ENCODE measurements at regions not wholly inside any gene's neighbourhood (a gene's known extent, or its start where the extent isn't known, plus 50 kb on each side); places are given as distances from the start of the nearest gene placed in this dataset.

DNA sequence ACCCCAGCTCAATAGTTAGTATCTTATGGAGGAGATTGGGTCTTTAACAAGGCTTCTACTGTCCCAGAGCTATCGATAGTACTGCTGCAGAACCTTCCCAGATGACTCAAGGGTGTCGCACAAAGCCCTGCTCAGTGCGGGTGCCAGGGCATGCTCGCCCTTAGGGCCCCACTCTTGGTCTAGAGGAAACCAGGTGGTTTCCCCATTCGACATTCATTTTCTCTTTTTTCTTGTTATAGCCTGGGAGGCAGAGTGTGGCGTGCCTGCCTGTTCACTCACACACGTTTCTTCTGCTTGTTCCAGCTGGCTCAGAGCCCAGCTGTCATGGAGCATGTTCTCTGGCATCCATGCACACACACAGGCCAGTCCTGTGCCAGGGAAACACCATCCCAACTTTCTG is 144.5 kb downstream of the SMIM20 start:
- Histone ChIP-seq H3K79me2 (ENCODE audit: control insufficient read depth, insufficient read depth, low read length) (no peaks in the 10 kb centered on the region), H3K27ac (ENCODE audit: control insufficient read depth, insufficient read depth) (no peak overlapping the region), H2AFZ (ENCODE audit: control insufficient read depth, low read depth, low read length) (peak overlapping the region; percentile 33), H3K9me3 (replicated peaks; ENCODE audit: control insufficient read depth, insufficient read depth, low read length) (no peaks in the 10 kb centered on the region; the same call in 2 of the 3 replicates), H4K20me1 (ENCODE audit: control insufficient read depth, insufficient read depth) (no peaks in the 10 kb centered on the region), H3K36me3 (ENCODE audit: control insufficient read depth in 2 of 2, insufficient read depth in 2 of 2, low read length in 1 of 2) (no peaks in the 10 kb centered on the region), H3K4me1 (ENCODE audit: control insufficient read depth, insufficient read depth, low read length) (peaks cover 9% of the 10 kb centered on the region; the same call in 1 of the 2 replicates), H3K9ac (ENCODE audit: control insufficient read depth, insufficient read depth, low read length) (no peak overlapping the region), H3K4me3 (no peak overlapping the region), H3K4me2 (ENCODE audit: control insufficient read depth, insufficient read depth) (peak overlapping the region; percentile 41), H3K27me3 (replicated peaks in 1 of 2; ENCODE audit: control insufficient read depth in 2 of 2, insufficient read depth in 2 of 2, low read length in 1 of 2) (no peaks in the 10 kb centered on the region; a peak in 2 of 4 replicates)
- ChIA-PET POLR2A (interaction anchor here (0.6 kb wide), 1 partner anchor 16 kb away, joined by 3 read pairs; no protein-coding TSS in a partner anchor), CTCF (interaction anchor here (0.5 to 13.0 kb wide), 16 partner anchors 9 to 355 kb away, joined by 3 to 150 read pairs (median 4); no protein-coding TSS in a partner anchor), SMC1A (ENCODE audit: uncharacterized antibody, unreplicated experiment) (interaction anchor here (1.0 to 3.2 kb wide), 13 partner anchors 11 to 353 kb away, joined by 3 to 24 read pairs (median 5); no protein-coding TSS in a partner anchor), RAD21 (ENCODE audit: unreplicated experiment) (interaction anchor here (0.6 to 1.9 kb wide), 12 partner anchors 8 to 352 kb away, joined by 3 to 11 read pairs (median 3); no protein-coding TSS in a partner anchor)
- peak; percentile 79 for ATAC-seq
- FAIRE-seq: no peak
- TF ChIP-seq MYB (IDR thresholded peaks at IDR 0.05; ENCODE audit: borderline replicate concordance, low read depth, low read length): no peak
- TF ChIP-seq SIX5 (IDR thresholded peaks at IDR 0.05; ENCODE audit: low read depth, low read length, severe bottlenecking): no peak
- no peak for TF ChIP-seq TCF7 (IDR thresholded peaks at IDR 0.05; ENCODE audit: borderline replicate concordance)
- no peak for TF ChIP-seq HDGF (IDR thresholded peaks at IDR 0.05)
- TF ChIP-seq, protein P1, sequence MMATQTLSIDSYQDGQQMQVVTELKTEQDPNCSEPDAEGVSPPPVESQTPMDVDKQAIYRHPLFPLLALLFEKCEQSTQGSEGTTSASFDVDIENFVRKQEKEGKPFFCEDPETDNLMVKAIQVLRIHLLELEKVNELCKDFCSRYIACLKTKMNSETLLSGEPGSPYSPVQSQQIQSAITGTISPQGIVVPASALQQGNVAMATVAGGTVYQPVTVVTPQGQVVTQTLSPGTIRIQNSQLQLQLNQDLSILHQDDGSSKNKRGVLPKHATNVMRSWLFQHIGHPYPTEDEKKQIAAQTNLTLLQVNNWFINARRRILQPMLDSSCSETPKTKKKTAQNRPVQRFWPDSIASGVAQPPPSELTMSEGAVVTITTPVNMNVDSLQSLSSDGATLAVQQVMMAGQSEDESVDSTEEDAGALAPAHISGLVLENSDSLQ (IDR thresholded peaks at IDR 0.05): no peak
- TF ChIP-seq GABPA (IDR thresholded peaks at IDR 0.05; ENCODE audit: low read depth): no peak
- 0 out of 4 replicates have a peak, but pooled peaks of 1 of the 2 experiments have one; percentile 18 for TF ChIP-seq IKZF2 (IDR thresholded peaks at IDR 0.05)
- TF ChIP-seq, protein P2, sequence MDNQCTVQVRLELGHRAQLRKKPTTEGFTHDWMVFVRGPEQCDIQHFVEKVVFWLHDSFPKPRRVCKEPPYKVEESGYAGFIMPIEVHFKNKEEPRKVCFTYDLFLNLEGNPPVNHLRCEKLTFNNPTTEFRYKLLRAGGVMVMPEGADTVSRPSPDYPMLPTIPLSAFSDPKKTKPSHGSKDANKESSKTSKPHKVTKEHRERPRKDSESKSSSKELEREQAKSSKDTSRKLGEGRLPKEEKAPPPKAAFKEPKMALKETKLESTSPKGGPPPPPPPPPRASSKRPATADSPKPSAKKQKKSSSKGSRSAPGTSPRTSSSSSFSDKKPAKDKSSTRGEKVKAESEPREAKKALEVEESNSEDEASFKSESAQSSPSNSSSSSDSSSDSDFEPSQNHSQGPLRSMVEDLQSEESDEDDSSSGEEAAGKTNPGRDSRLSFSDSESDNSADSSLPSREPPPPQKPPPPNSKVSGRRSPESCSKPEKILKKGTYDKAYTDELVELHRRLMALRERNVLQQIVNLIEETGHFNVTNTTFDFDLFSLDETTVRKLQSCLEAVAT (IDR thresholded peaks at IDR 0.05): peak; percentile 77
- TF ChIP-seq BHLHE40 (IDR thresholded peaks at IDR 0.05; ENCODE audit: borderline replicate concordance in 1 of 2, low read depth in 2 of 2, low read length in 1 of 2): peak in 1 of 2 experiments; percentile 59; a peak in 1 of 4 replicates
- TF ChIP-seq NFIC (IDR thresholded peaks at IDR 0.05; ENCODE audit: low read depth, low read length): no peak
- TF ChIP-seq MEF2A (IDR thresholded peaks at IDR 0.05; ENCODE audit: insufficient read depth, low read depth, low read length): no peak
- no peak for TF ChIP-seq MTA2 (IDR thresholded peaks at IDR 0.05; ENCODE audit: low read depth)
- no peak for TF ChIP-seq BACH1 (IDR thresholded peaks at IDR 0.05; ENCODE audit: borderline replicate concordance)
- intact Hi-C loops (cut with micrococcal nuclease; ENCODE audit: unreplicated experiment): no loop called here
- WGBS (ENCODE audit: insufficient coverage, insufficient replicate concordance, low lambda C conversion rate, missing lambda C conversion rate): 3% methylated on average over 7 of the region's 7 CpGs
- no TSS peak for BruUV-seq (replicated peaks)
- in situ Hi-C loops (cut with MboI): loop anchor here (10.0 kb wide), 1 partner anchor 346 kb away; no protein-coding TSS in a partner anchor
- DNase-seq (ENCODE audit: low read depth, low spot score): peak; percentile 32
